NCI-H2171 (cell line): ENCODE measurements at regions not wholly inside any gene's neighbourhood (a gene's known extent, or its start where the extent isn't known, plus 50 kb on each side); places are given as distances from the start of the nearest gene placed in this dataset.
"Not testable (repeated sequence)": the region's sequence is repeated elsewhere in the genome, so short reads cannot be mapped to it uniquely, and the experiment has no call there.

Experiments
- DNase-seq: peaks from one replicate; lab custom pipeline; 2025; lab: John Stamatoyannopoulos, UW

- DNase-seq: no peak
Observed at GRCh38 chr17:54494721-54495715, 405.6 kb upstream of the TOM1L1 start.

- DNase-seq: no peak
Observed at GRCh38 chr17:54505404-54505803, 395.2 kb upstream of the TOM1L1 start.

- DNase-seq: no peak
Observed at GRCh38 chr17:54518706-54519105, 381.9 kb upstream of the TOM1L1 start.

- DNase-seq: no peak
Observed at GRCh38 chr17:54521137-54521536, 379.5 kb upstream of the TOM1L1 start.

GRCh38 chr17:54524501-54524900, 376.2 kb upstream of the TOM1L1 start:
- no peak for DNase-seq

GRCh38 chr17:54527941-54528340, 372.7 kb upstream of the TOM1L1 start:
- DNase-seq: no peak

- DNase-seq: no peak
Observed at GRCh38 chr17:54530398-54530797, 370.3 kb upstream of the TOM1L1 start.

- DNase-seq: no peak
Observed at GRCh38 chr17:54536306-54536705, 364.3 kb upstream of the TOM1L1 start.

- no peak for DNase-seq
Observed at GRCh38 chr17:54537656-54538055, 363.0 kb upstream of the TOM1L1 start.

GRCh38 chr17:54544249-54544648, 356.4 kb upstream of the TOM1L1 start:
- DNase-seq: no peak

GRCh38 chr17:54559883-54560282, 340.8 kb upstream of the TOM1L1 start:
- DNase-seq: no peak

- DNase-seq: no peak
Observed at GRCh38 chr17:54608634-54609155, 292.0 kb upstream of the TOM1L1 start.

GRCh38 chr17:54620399-54620978, 280.2 kb upstream of the TOM1L1 start:
- DNase-seq: no peak

- no peak for DNase-seq
Observed at GRCh38 chr17:54623746-54624145, 276.9 kb upstream of the TOM1L1 start.

GRCh38 chr17:54626146-54626703, 274.4 kb upstream of the TOM1L1 start:
- DNase-seq: no peak

- not testable (repeated sequence) for DNase-seq
Observed at GRCh38 chr17:54639426-54639825, 261.2 kb upstream of the TOM1L1 start.

- no peak for DNase-seq
Observed at GRCh38 chr17:54662978-54663876, 237.4 kb upstream of the TOM1L1 start.

GRCh38 chr17:54666559-54666958, 234.1 kb upstream of the TOM1L1 start:
- no peak for DNase-seq

- no peak for DNase-seq
Observed at GRCh38 chr17:54678158-54678557, 222.5 kb upstream of the TOM1L1 start.

GRCh38 chr17:54680410-54680809, 220.2 kb upstream of the TOM1L1 start:
- no peak for DNase-seq

- DNase-seq: no peak
Observed at GRCh38 chr17:54694287-54694887, 206.3 kb upstream of the TOM1L1 start.
